Peyer's patch (tissue), 4 donors: ENCODE measurements at regions not wholly inside any gene's neighbourhood (a gene's known extent, or its start where the extent isn't known, plus 50 kb on each side); places are given as distances from the start of the nearest gene placed in this dataset.

Source experiments
- CTCF ChIP-seq, 6 experiments: fragments of 450-650 bp in 4 of 6; fragments of 200-600 bp in 2 of 6; sonication (generic) in 1 of 6; IDR thresholded peaks; one replicate each; pipeline ENCODE4 v1.5.1; 2017 to 2019; ENCODE audit warnings: antibody characterized with exemption in 6 of 6, mild to moderate bottlenecking in 3 of 6, moderate library complexity in 1 of 6
- POLR2A ChIP-seq, 2 donors: fragments of 450-650 bp; IDR thresholded peaks; one replicate each; pipeline ENCODE4 v1.5.1; 2017; ENCODE audit warnings: antibody characterized with exemption in 2 of 2, mild to moderate bottlenecking in 2 of 2, moderate library complexity in 2 of 2

- no peak for TF ChIP-seq CTCF (IDR thresholded peaks at IDR 0.05)
- TF ChIP-seq POLR2A (IDR thresholded peaks at IDR 0.05): no peak
Observed at GRCh38 chr7:34309116-34309515, 348.9 kb upstream of the NPSR1 start.
